ENCODE measurements at regions not wholly inside any gene's neighbourhood (a gene's known extent, or its start where the extent isn't known, plus 50 kb on each side); places are given as distances from the start of the nearest gene placed in this dataset.

DNA sequence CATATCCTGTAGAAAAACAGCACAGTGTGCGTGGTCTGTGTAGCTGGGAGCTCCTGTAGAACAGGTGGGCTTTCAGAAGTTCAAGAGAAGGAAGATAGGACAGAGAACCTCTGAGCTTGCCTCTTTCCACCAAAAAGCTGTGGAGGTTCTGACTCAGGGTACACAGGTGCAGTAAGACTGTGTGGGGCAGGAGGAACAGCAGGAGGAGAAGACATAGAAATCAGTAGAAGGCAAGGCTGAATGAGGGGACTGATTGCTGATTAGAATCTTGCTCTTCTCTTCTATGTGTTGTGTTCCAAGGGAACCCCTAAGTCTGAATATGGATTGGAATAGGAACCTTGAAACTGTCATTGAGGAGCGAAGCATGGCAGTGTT lies 122.7 kb downstream of the AKAP11 start:
- H3K27me3 ChIP-seq (ENCODE audit: insufficient read depth, poor library complexity, severe bottlenecking), result peaks cover 2% of the 10 kb centered on the region
- H3K27ac ChIP-seq (replicated peaks), result no peak overlapping the region
- no peak for DNase-seq (ENCODE audit: low read depth in 1 of 2, low spot score in 1 of 2)
- no peak overlapping the region for H3K4me3 ChIP-seq (replicated peaks; ENCODE audit: insufficient read depth, low read length)
- no peak for TF ChIP-seq GABPA (IDR thresholded peaks at IDR 0.05; ENCODE audit: low read depth)
- TF ChIP-seq POLR2AphosphoS5 (IDR thresholded peaks at IDR 0.05; ENCODE audit: low read depth), result no peak
- TF ChIP-seq SPI1 (IDR thresholded peaks at IDR 0.05; ENCODE audit: borderline replicate concordance, low read depth), result no peak
- no peak for TF ChIP-seq CTCF (IDR thresholded peaks at IDR 0.05; ENCODE audit: insufficient read depth, low read length)
- no peak for TF ChIP-seq REST (IDR thresholded peaks at IDR 0.05; ENCODE audit: insufficient replicate concordance, low read depth)

GRCh38 chr13:42395086-42395821 lies 123.3 kb downstream of the AKAP11 start:
- no peak for DNase-seq (ENCODE audit: low read depth in 1 of 2, low spot score in 1 of 2)
- Histone ChIP-seq H3K4me3 (replicated peaks; ENCODE audit: insufficient read depth, low read length) (no peak overlapping the region), H3K27me3 (ENCODE audit: insufficient read depth, poor library complexity, severe bottlenecking) (peaks cover 2% of the 10 kb centered on the region), H3K27ac (replicated peaks) (no peak overlapping the region)
- TF ChIP-seq GABPA (IDR thresholded peaks at IDR 0.05; ENCODE audit: low read depth) (no peak), REST (IDR thresholded peaks at IDR 0.05; ENCODE audit: insufficient replicate concordance, low read depth) (no peak), CTCF (IDR thresholded peaks at IDR 0.05; ENCODE audit: insufficient read depth, low read length) (no peak), POLR2AphosphoS5 (IDR thresholded peaks at IDR 0.05; ENCODE audit: low read depth) (no peak), SPI1 (IDR thresholded peaks at IDR 0.05; ENCODE audit: borderline replicate concordance, low read depth) (0 out of 2 replicates have a peak, but pooled peaks have one; percentile 21)

- Histone ChIP-seq H3K27ac (replicated peaks) (no peak overlapping the region), H3K27me3 (ENCODE audit: insufficient read depth, poor library complexity, severe bottlenecking) (peaks cover 3% of the 10 kb centered on the region), H3K4me3 (replicated peaks; ENCODE audit: insufficient read depth, low read length) (no peak overlapping the region)
- TF ChIP-seq POLR2AphosphoS5 (IDR thresholded peaks at IDR 0.05; ENCODE audit: low read depth) (no peak), GABPA (IDR thresholded peaks at IDR 0.05; ENCODE audit: low read depth) (no peak), REST (IDR thresholded peaks at IDR 0.05; ENCODE audit: insufficient replicate concordance, low read depth) (no peak), SPI1 (IDR thresholded peaks at IDR 0.05; ENCODE audit: borderline replicate concordance, low read depth) (no peak), CTCF (IDR thresholded peaks at IDR 0.05; ENCODE audit: insufficient read depth, low read length) (no peak)
- no peak for DNase-seq (ENCODE audit: low read depth in 1 of 2, low spot score in 1 of 2)
Measured at GRCh38 chr13:42396501-42396900, 124.5 kb downstream of the AKAP11 start.

Data from HL-60 (cell line).